HG03439 (cell line): ENCODE measurements at regions not wholly inside any gene's neighbourhood (a gene's known extent, or its start where the extent isn't known, plus 50 kb on each side); places are given as distances from the start of the nearest gene placed in this dataset.

Experiments
- ATAC-seq: cut with Tn5 transposase; IDR thresholded peaks from one replicate; pipeline ENCODE4 v1.9.1; 2021; ENCODE audit warnings: mild to moderate bottlenecking, moderate library complexity; ENCODE audit not compliant: unreplicated experiment

GRCh38 chr2:7825591-7826312 lies 856.1 kb upstream of the ID2 start:
- ATAC-seq: peak; percentile 93

- no peak for ATAC-seq
These were observed 855.2 kb upstream of the ID2 start for GRCh38 chr2:7826656-7827055.

GRCh38 chr2:7829241-7829640 lies 852.6 kb upstream of the ID2 start:
- no peak for ATAC-seq

- no peak for ATAC-seq
These were observed 851.2 kb upstream of the ID2 start for GRCh38 chr2:7830616-7831015.

GRCh38 chr2:7835151-7835550 lies 846.7 kb upstream of the ID2 start:
- ATAC-seq: no peak

GRCh38 chr2:7835693-7836680 lies 845.9 kb upstream of the ID2 start:
- ATAC-seq: peak; percentile 88

- no peak for ATAC-seq
These were observed 844.6 kb upstream of the ID2 start for GRCh38 chr2:7837237-7837760.

- ATAC-seq: no peak
These were observed 843.2 kb upstream of the ID2 start for GRCh38 chr2:7838669-7839068.

- no peak for ATAC-seq
These were observed 841.0 kb upstream of the ID2 start for GRCh38 chr2:7840651-7841380.

GRCh38 chr2:7841751-7842150 lies 840.1 kb upstream of the ID2 start:
- no peak for ATAC-seq

GRCh38 chr2:7844414-7844965 lies 837.4 kb upstream of the ID2 start:
- ATAC-seq: no peak

GRCh38 chr2:7845332-7845731 lies 836.5 kb upstream of the ID2 start:
- ATAC-seq: no peak

- ATAC-seq: no peak
These were observed 835.2 kb upstream of the ID2 start for GRCh38 chr2:7846607-7847006.

GRCh38 chr2:7847321-7847720 lies 834.5 kb upstream of the ID2 start:
- no peak for ATAC-seq

GRCh38 chr2:7849027-7849426 lies 832.8 kb upstream of the ID2 start:
- ATAC-seq: no peak

- no peak for ATAC-seq
These were observed 832.3 kb upstream of the ID2 start for GRCh38 chr2:7849531-7849930.

- no peak for ATAC-seq
These were observed 829.3 kb upstream of the ID2 start for GRCh38 chr2:7852546-7852945.

- ATAC-seq: no peak
These were observed 824.0 kb upstream of the ID2 start for GRCh38 chr2:7857904-7858303.

- ATAC-seq: no peak
These were observed 823.2 kb upstream of the ID2 start for GRCh38 chr2:7858624-7859023.

- no peak for ATAC-seq
These were observed 821.2 kb upstream of the ID2 start for GRCh38 chr2:7860693-7861092.
